Loucy (cell line): ENCODE measurements at regions not wholly inside any gene's neighbourhood (a gene's known extent, or its start where the extent isn't known, plus 50 kb on each side); places are given as distances from the start of the nearest gene placed in this dataset.

Experiments
- CTCF ChIP-seq: fragments of 200-600 bp; sonication (generic); conservative IDR thresholded peaks from 2 replicates; pipeline ENCODE4 v1.5.1; 2014; ENCODE audit warnings: mild to moderate bottlenecking, antibody characterized with exemption, low read length
- EZH2phosphoT487 ChIP-seq: fragments of 200-600 bp; IDR thresholded peaks from 2 replicates; pipeline ENCODE4 v1.6.1; 2018; ENCODE audit warnings: antibody characterized with exemption, mild to moderate bottlenecking, moderate library complexity, borderline replicate concordance

GRCh38 chr2:241970716-241971115, 101.2 kb downstream of the RTP5 start:
- TF ChIP-seq CTCF (no peak), EZH2phosphoT487 (no peak)
